Karpas-422 (cell line): ENCODE measurements at regions not wholly inside any gene's neighbourhood (a gene's known extent, or its start where the extent isn't known, plus 50 kb on each side); places are given as distances from the start of the nearest gene placed in this dataset.

ENCODE experiments used
- DNase-seq: peaks from one replicate; pipeline ENCODE4 v3.0.0-alpha.2; 2015
- H2AFZ ChIP-seq: fragments of 200-600 bp; sonication (generic); 2 replicates; pipeline ENCODE4 v1.6.1; 2014; ENCODE audit warnings: antibody characterized with exemption, low read length, mixed read lengths
- H3K27ac ChIP-seq: fragments of 200-600 bp; sonication (generic); 2 replicates; pipeline ENCODE4 v1.5.1; 2014; ENCODE audit warnings: mild to moderate bottlenecking, low read length, moderate library complexity
- H3K27me3 ChIP-seq: fragments of 200-600 bp; sonication (generic); 2 replicates; pipeline ENCODE4 v1.6.1; 2014; ENCODE audit warnings: low read length, mixed read lengths
- H3K36me3 ChIP-seq: fragments of 200-600 bp; sonication (generic); 2 replicates; pipeline ENCODE4 v1.6.1; 2014; ENCODE audit warnings: low read length, mixed read lengths; ENCODE audit not compliant: insufficient read depth
- H3K4me1 ChIP-seq: fragments of 200-600 bp; sonication (generic); 2 replicates; pipeline ENCODE4 v1.6.1; 2014; ENCODE audit warnings: mild to moderate bottlenecking, low read length, mixed read lengths
- H3K4me2 ChIP-seq: fragments of 200-600 bp; sonication (generic); 2 replicates; pipeline ENCODE4 v1.6.1; 2014; ENCODE audit warnings: low read length, low read depth, mild to moderate bottlenecking; ENCODE audit not compliant: poor library complexity, severe bottlenecking
- H3K4me3 ChIP-seq: fragments of 200-600 bp; sonication (generic); 2 replicates; pipeline ENCODE4 v1.5.1; 2014; ENCODE audit warnings: mild to moderate bottlenecking, antibody characterized with exemption, low read length, mixed read lengths
- H3K79me2 ChIP-seq: fragments of 200-600 bp; sonication (generic); 2 replicates; pipeline ENCODE4 v1.6.1; 2014; ENCODE audit warnings: mild to moderate bottlenecking, low read length, mixed read lengths
- H3K9ac ChIP-seq: fragments of 200-600 bp; sonication (generic); 2 replicates; pipeline ENCODE4 v1.6.0; 2014; ENCODE audit warnings: low read length
- H3K9me2 ChIP-seq: fragments of 200-600 bp; sonication (generic), shearing (Covaris generic); replicated peaks from 2 replicates; pipeline ENCODE4 v1.6.0; 2014; ENCODE audit warnings: mild to moderate bottlenecking, low read length, moderate library complexity; ENCODE audit not compliant: insufficient read depth
- H3K9me3 ChIP-seq: fragments of 300-700, 200-600 bp; sonication (generic); 2 replicates; pipeline ENCODE4 v1.6.1; 2014; ENCODE audit warnings: low read length, mixed read lengths
- H4K20me1 ChIP-seq: fragments of 200-600 bp; sonication (generic); 2 replicates; pipeline ENCODE4 v1.6.1; 2014; ENCODE audit warnings: mild to moderate bottlenecking, antibody characterized with exemption, low read length, low read depth; ENCODE audit not compliant: insufficient read depth

DNA sequence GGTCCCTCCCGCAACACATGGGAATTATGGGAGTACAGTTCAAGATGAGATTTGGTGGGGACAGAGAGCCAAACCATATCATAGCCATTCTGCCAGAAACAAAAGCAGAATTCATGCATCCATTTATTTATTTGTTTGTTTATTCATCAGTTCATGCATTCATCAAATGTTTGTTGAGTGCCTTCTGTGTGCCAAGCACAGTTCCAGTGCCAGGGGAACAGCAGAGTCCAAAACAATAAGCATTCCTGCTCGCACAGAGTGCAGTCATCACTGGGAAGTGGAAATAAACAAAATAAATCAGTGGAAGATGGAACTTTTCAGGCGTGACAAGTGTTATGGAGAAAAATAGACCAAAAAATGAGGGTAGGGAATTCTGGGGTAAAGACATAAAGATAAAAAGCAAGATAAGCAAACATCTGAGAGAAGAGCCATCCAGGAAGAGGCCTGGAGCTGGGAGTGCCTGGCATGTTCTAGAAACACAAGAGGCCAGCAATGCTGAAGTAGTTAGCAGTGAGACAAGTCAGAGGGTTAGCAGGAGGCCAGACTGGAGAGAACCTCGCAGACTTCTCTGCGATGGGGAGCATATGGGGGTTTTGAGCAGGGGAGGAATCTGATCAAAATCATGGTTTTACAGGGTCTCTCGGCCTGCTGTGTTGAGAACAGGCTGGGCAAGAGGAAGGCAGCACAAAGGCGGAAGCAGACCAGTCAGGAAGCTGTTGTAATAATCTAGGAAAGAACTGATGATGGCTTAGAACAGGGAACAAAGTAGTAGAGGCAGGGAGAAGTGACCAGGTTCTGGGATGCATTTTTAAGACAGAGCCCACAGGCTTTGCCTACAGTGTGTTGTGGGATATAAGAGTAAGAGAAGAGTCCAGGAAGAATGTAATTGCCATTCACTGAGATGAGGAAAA lies 113.2 kb downstream of the GLUL start:
- Histone ChIP-seq H2AFZ (no peak overlapping the region), H3K79me2 (no peaks in the 10 kb centered on the region), H3K4me1 (no peaks in the 10 kb centered on the region), H3K9ac (no peak overlapping the region), H3K9me3 (no peaks in the 10 kb centered on the region), H3K4me2 (no peak overlapping the region), H3K9me2 (no peaks in the 10 kb centered on the region), H4K20me1 (no peaks in the 10 kb centered on the region), H3K36me3 (no peaks in the 10 kb centered on the region), H3K27me3 (no peaks in the 10 kb centered on the region), H3K27ac (no peak overlapping the region), H3K4me3 (no peak overlapping the region)
- no peak for DNase-seq

DNA sequence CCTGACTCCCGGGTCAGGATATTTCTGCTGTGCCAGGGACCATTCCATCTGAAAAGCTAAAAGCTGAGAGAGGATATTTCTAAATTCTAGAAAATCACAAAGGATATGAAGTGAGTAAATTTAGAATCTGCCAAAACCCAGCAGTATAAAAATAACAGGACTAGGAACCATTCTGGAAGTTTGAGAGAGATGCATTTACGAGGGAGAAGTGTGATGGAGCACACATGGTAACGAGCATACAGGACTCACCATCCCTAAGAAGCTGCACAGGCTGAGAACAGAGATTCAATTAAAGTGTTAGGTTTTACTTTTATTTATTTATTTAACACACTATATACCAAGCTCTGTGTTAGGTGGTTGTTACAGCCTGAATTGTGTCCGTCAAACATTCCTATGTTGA lies 116.3 kb downstream of the GLUL start:
- no peak overlapping the region for H3K4me2 ChIP-seq
- no peak overlapping the region for H3K9ac ChIP-seq
- H3K79me2 ChIP-seq = no peaks in the 10 kb centered on the region
- H4K20me1 ChIP-seq = no peaks in the 10 kb centered on the region
- H3K27me3 ChIP-seq = no peaks in the 10 kb centered on the region
- H3K4me3 ChIP-seq = no peak overlapping the region
- H3K27ac ChIP-seq = no peak overlapping the region
- no peaks in the 10 kb centered on the region for H3K36me3 ChIP-seq
- no peak overlapping the region for H2AFZ ChIP-seq
- no peaks in the 10 kb centered on the region for H3K4me1 ChIP-seq
- H3K9me3 ChIP-seq = no peaks in the 10 kb centered on the region
- no peak for DNase-seq
- H3K9me2 ChIP-seq = no peaks in the 10 kb centered on the region

GRCh38 chr1:182274618-182275017 lies 117.0 kb downstream of the GLUL start:
- Histone ChIP-seq H3K9ac (no peak overlapping the region), H3K9me3 (no peaks in the 10 kb centered on the region), H3K79me2 (no peaks in the 10 kb centered on the region), H4K20me1 (no peaks in the 10 kb centered on the region), H3K27me3 (no peaks in the 10 kb centered on the region), H2AFZ (no peak overlapping the region), H3K9me2 (no peaks in the 10 kb centered on the region), H3K4me3 (no peak overlapping the region), H3K4me1 (no peaks in the 10 kb centered on the region), H3K27ac (no peak overlapping the region), H3K4me2 (no peak overlapping the region), H3K36me3 (no peaks in the 10 kb centered on the region)
- no peak for DNase-seq

DNA sequence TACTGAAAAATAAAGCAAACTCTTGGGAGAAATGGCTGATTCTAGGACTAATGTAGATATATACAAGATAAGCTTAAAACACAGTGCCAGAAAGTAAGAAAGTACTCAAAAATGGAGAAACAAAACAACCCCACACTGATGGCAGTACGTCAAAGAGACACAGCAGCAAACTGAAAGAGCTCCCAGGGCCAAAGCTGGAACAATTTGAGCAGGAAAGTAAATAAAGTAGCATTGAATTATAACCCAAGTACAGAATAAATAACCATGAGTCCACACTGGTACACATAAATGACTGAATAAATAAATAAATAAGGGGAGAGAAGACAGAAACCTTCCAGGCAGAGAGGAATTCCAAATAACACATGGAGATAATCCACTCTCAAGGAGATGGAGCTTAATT lies 120.9 kb downstream of the GLUL start:
- Histone ChIP-seq H3K27ac (no peak overlapping the region), H3K79me2 (no peaks in the 10 kb centered on the region), H2AFZ (no peak overlapping the region), H3K4me3 (no peak overlapping the region), H3K27me3 (no peaks in the 10 kb centered on the region), H3K4me1 (no peaks in the 10 kb centered on the region), H3K9me2 (no peaks in the 10 kb centered on the region), H3K4me2 (no peak overlapping the region), H3K36me3 (no peaks in the 10 kb centered on the region), H3K9ac (no peak overlapping the region), H4K20me1 (no peaks in the 10 kb centered on the region), H3K9me3 (no peaks in the 10 kb centered on the region)
- DNase-seq = no peak

DNA sequence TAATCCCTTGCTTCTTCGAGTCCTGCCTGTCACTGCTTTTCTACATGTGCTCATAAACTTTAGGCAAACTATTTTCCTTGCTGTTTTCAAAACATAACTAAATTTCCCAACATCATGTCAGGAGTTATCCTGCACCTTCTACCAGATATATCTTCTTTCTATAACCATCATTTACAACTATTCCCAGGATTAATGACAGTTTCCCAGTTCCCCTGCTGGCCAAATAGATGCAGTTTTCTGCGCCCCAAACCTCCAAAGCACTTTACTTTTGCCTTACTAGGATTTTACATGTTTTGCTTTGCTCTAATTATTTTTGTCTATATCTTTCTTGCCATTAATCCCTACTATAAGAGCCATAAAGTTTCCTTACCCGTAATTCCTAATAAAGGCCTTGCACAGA lies 122.5 kb downstream of the GLUL start:
- Histone ChIP-seq H3K9me3 (no peaks in the 10 kb centered on the region), H3K27me3 (no peaks in the 10 kb centered on the region), H3K36me3 (no peaks in the 10 kb centered on the region), H3K4me3 (no peak overlapping the region), H3K4me1 (no peaks in the 10 kb centered on the region), H2AFZ (no peak overlapping the region), H3K9me2 (no peaks in the 10 kb centered on the region), H3K79me2 (no peaks in the 10 kb centered on the region), H3K9ac (no peak overlapping the region), H3K4me2 (no peak overlapping the region), H4K20me1 (no peaks in the 10 kb centered on the region), H3K27ac (no peak overlapping the region)
- DNase-seq = no peak

GRCh38 chr1:182268669-182269068 lies 122.9 kb downstream of the GLUL start:
- Histone ChIP-seq H3K9ac (no peak overlapping the region), H3K9me3 (no peaks in the 10 kb centered on the region), H3K79me2 (no peaks in the 10 kb centered on the region), H3K36me3 (no peaks in the 10 kb centered on the region), H3K9me2 (no peaks in the 10 kb centered on the region), H3K4me1 (no peaks in the 10 kb centered on the region), H3K4me3 (no peak overlapping the region), H3K4me2 (no peak overlapping the region), H3K27ac (no peak overlapping the region), H2AFZ (no peak overlapping the region), H4K20me1 (no peaks in the 10 kb centered on the region), H3K27me3 (no peaks in the 10 kb centered on the region)
- no peak for DNase-seq

GRCh38 chr1:182264185-182264584 lies 127.4 kb downstream of the GLUL start:
- Histone ChIP-seq H3K4me1 (no peaks in the 10 kb centered on the region), H3K9me2 (no peaks in the 10 kb centered on the region), H3K9me3 (no peaks in the 10 kb centered on the region), H3K9ac (no peak overlapping the region), H3K4me3 (no peak overlapping the region), H4K20me1 (no peaks in the 10 kb centered on the region), H3K27ac (no peak overlapping the region), H3K36me3 (no peaks in the 10 kb centered on the region), H3K4me2 (no peak overlapping the region), H3K27me3 (no peaks in the 10 kb centered on the region), H3K79me2 (no peaks in the 10 kb centered on the region), H2AFZ (no peak overlapping the region)
- no peak for DNase-seq

DNA sequence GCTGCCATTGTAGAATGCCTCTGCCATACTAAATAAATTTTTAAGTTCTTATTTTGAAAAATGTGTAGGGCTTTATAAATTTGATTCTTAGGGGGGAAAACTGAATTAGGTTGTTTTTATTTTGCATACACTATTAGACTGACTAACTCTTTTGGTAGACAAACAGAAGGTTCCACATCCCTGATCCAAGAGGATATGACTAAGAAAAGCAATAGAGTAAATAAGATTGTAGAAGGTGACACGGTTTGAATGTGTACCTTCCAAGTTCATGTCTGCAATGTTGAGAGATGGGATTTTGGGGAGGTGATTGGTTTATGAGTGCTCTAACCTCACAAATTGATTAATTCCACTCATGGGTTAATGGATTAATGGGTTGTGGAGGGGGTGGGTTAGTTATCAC lies 127.9 kb downstream of the GLUL start:
- Histone ChIP-seq H4K20me1 (no peaks in the 10 kb centered on the region), H3K9ac (no peak overlapping the region), H3K9me3 (no peaks in the 10 kb centered on the region)

More for the DNA sequence above, 127.9 kb downstream of the GLUL start:
- no peaks in the 10 kb centered on the region for H3K9me2 ChIP-seq
- no peak overlapping the region for H3K27ac ChIP-seq
- H3K79me2 ChIP-seq = no peaks in the 10 kb centered on the region
- DNase-seq = no peak
- H3K36me3 ChIP-seq = no peaks in the 10 kb centered on the region
- no peaks in the 10 kb centered on the region for H3K4me1 ChIP-seq
- H3K4me2 ChIP-seq = no peak overlapping the region
- no peak overlapping the region for H3K4me3 ChIP-seq
- H2AFZ ChIP-seq = no peak overlapping the region
- H3K27me3 ChIP-seq = no peaks in the 10 kb centered on the region
